IMR-90 (cell line): ENCODE measurements at regions not wholly inside any gene's neighbourhood (a gene's known extent, or its start where the extent isn't known, plus 50 kb on each side); places are given as distances from the start of the nearest gene placed in this dataset.

Experiments used
- ATAC-seq: fragments of 200-7000 bp; cut with Tn5 transposase; 2 replicates; pipeline ENCODE4 v1.9.1; 2020; ENCODE audit warnings: low read depth, mild to moderate bottlenecking, moderate library complexity
- BruUV-seq: library from RNA; stranded (reverse); fragments of 400-500 nt; replicated peaks from 2 replicates; lab custom pipeline; 2021; lab: Mats Ljungman, UMichigan
- CTCF ChIA-PET: fragments of 300-600 bp; formaldehyde crosslinking; extraction: SDS; loops from one replicate; lab custom pipeline; 2021; ENCODE audit warnings: antibody characterized with exemption; lab: Yijun Ruan, JAX
- POLR2A ChIA-PET: fragments of 300-600 bp; sonication (Branson Sonifier 250); formaldehyde crosslinking; loops from one replicate; lab custom pipeline; 2022; ENCODE audit warnings: antibody characterized with exemption; ENCODE audit not compliant: unreplicated experiment; lab: Charles Lee
- DNase-seq: peaks from one replicate; pipeline ENCODE4 v3.0.0; 2013
- H2AFZ ChIP-seq: replicated peaks from 2 replicates; pipeline ENCODE3; 2013; ENCODE audit warnings: low read length, mild to moderate bottlenecking; ENCODE audit not compliant: poor library complexity
- H2AK5ac ChIP-seq: 2 replicates; pipeline ENCODE4 v1.6.1; 2013; ENCODE audit warnings: low read depth, low read length, inconsistent platforms
- H2AK9ac ChIP-seq: replicated peaks from 2 replicates; pipeline ENCODE3; 2013; ENCODE audit warnings: mild to moderate bottlenecking, low read depth, low read length, moderate library complexity; ENCODE audit not compliant: poor library complexity
- H2BK120ac ChIP-seq: 2 replicates; pipeline ENCODE4 v1.6.1; 2013; ENCODE audit warnings: low read depth, low read length, inconsistent platforms
- H2BK15ac ChIP-seq: 3 replicates; pipeline ENCODE4 v1.6.1; 2013; ENCODE audit warnings: low read depth, low read length, inconsistent platforms
- H2BK20ac ChIP-seq: 2 replicates; pipeline ENCODE4 v1.6.1; 2013; ENCODE audit warnings: low read depth, mild to moderate bottlenecking, inconsistent platforms, low read length, moderate library complexity
- H2BK5ac ChIP-seq: 2 replicates; pipeline ENCODE4 v1.6.1; 2013; ENCODE audit warnings: mild to moderate bottlenecking, low read depth, low read length, inconsistent platforms; ENCODE audit not compliant: poor library complexity, severe bottlenecking
- H3K14ac ChIP-seq: replicated peaks from 2 replicates; pipeline ENCODE4 v1.6.1; 2013; ENCODE audit warnings: low read depth, low read length, inconsistent platforms
- H3K18ac ChIP-seq: 2 replicates; pipeline ENCODE4 v1.6.1; 2013; ENCODE audit warnings: low read depth, low read length, control low read depth
- H3K23ac ChIP-seq: 2 replicates; pipeline ENCODE4 v1.6.1; 2013; ENCODE audit warnings: low read depth, low read length, inconsistent platforms
- H3K27ac ChIP-seq: 2 replicates; pipeline ENCODE4 v1.5.1; 2013; ENCODE audit warnings: mild to moderate bottlenecking, control low read depth, low read length; ENCODE audit not compliant: insufficient read depth
- H3K27me3 ChIP-seq: 2 replicates; pipeline ENCODE4 v1.6.1; 2013; ENCODE audit warnings: low read length; ENCODE audit not compliant: control insufficient read depth, insufficient read depth
- H3K36me3 ChIP-seq: 2 replicates; pipeline ENCODE4 v1.6.1; 2013; ENCODE audit warnings: low read length, mixed read lengths; ENCODE audit not compliant: control insufficient read depth, insufficient read depth
- H3K4ac ChIP-seq: 2 replicates; pipeline ENCODE4 v1.6.1; 2013; ENCODE audit warnings: low read depth, low read length, inconsistent platforms
- H3K4me1 ChIP-seq: 2 replicates; pipeline ENCODE4 v1.6.1; 2013; ENCODE audit warnings: low read length, mixed read lengths; ENCODE audit not compliant: control insufficient read depth, insufficient read depth
- H3K4me2 ChIP-seq: 2 replicates; pipeline ENCODE4 v1.6.1; 2013; ENCODE audit warnings: low read depth, mild to moderate bottlenecking, control low read depth, low read length, moderate library complexity
- H3K4me3 ChIP-seq: 2 replicates; pipeline ENCODE4 v1.5.1; 2013; ENCODE audit warnings: low read depth, mild to moderate bottlenecking, control low read depth, low read length, moderate library complexity; ENCODE audit not compliant: insufficient read depth
- H3K56ac ChIP-seq: 2 replicates; pipeline ENCODE4 v1.6.1; 2013; ENCODE audit warnings: low read length, inconsistent platforms; ENCODE audit not compliant: insufficient read depth; ENCODE audit errors: extremely low read depth
- H3K79me1 ChIP-seq, 2 experiments: 2 replicates each; pipeline ENCODE4 v1.6.1; 2013; ENCODE audit warnings: low read length in 2 of 2, inconsistent platforms in 1 of 2, low read depth in 1 of 2
- H3K9ac ChIP-seq: 2 replicates; pipeline ENCODE4 v1.6.1; 2013; ENCODE audit warnings: low read depth, low read length, control low read depth
- H3K9me1 ChIP-seq: 2 replicates; pipeline ENCODE4 v1.6.1; 2013; ENCODE audit warnings: low read length, inconsistent platforms; ENCODE audit not compliant: insufficient read depth
- H3K9me3 ChIP-seq: 2 replicates; pipeline ENCODE4 v1.6.1; 2013; ENCODE audit warnings: low read length; ENCODE audit not compliant: control insufficient read depth, insufficient read depth
- H4K20me1 ChIP-seq: 2 replicates; pipeline ENCODE4 v1.6.1; 2013; ENCODE audit warnings: low read length, inconsistent platforms; ENCODE audit not compliant: insufficient read depth
- H4K5ac ChIP-seq: 2 replicates; pipeline ENCODE4 v1.6.1; 2013; ENCODE audit warnings: mild to moderate bottlenecking, low read depth, low read length, control low read depth
- H4K8ac ChIP-seq, 2 experiments: 2 replicates each; pipeline ENCODE4 v1.6.1; 2013; ENCODE audit warnings: low read depth in 2 of 2, low read length in 2 of 2, control low read depth in 1 of 2, inconsistent platforms in 1 of 2
- H4K91ac ChIP-seq: 2 replicates; pipeline ENCODE4 v1.6.1; 2013; ENCODE audit warnings: low read depth, low read length, inconsistent platforms; ENCODE audit not compliant: insufficient read depth
- FOS ChIP-seq: fragments of 150-350 bp; IDR thresholded peaks from 2 replicates; pipeline ENCODE4 v1.6.1; 2016; ENCODE audit warnings: low read depth, low read length
- RCOR1 ChIP-seq: IDR thresholded peaks from 2 replicates; pipeline ENCODE4 v1.6.1; 2012; ENCODE audit warnings: mild to moderate bottlenecking, low read length, improper control_type of control experiment; ENCODE audit not compliant: insufficient replicate concordance
- RFX5 ChIP-seq: IDR thresholded peaks from 2 replicates; pipeline ENCODE4 v1.8.0; 2012; ENCODE audit warnings: low read depth, mild to moderate bottlenecking, low read length, moderate library complexity
- WGBS, 2 experiments: methylation state at CpG; one replicate each; pipeline versions ENCODE4 v1.1.5 to v1.1.7; 2013; ENCODE audit warnings: missing lambda C conversion rate in 2 of 2; ENCODE audit not compliant: insufficient read length in 1 of 2; ENCODE audit errors: extremely low coverage in 2 of 2; 5-methylcytosine and 5-hydroxymethylcytosine counted together
- dilution Hi-C: fragments of 300-500 bp; cut with HindIII; formaldehyde crosslinking; loops from one replicate; pipeline ENCODE4 v1.14.3; 2018; ENCODE audit warnings: low sequenced_read_pairs; ENCODE audit not compliant: unreplicated experiment
- in situ Hi-C: fragments of 300-500 bp; cut with MboI; formaldehyde crosslinking; loops from 3 replicates; pipeline ENCODE4 v1.14.3; 2019; ENCODE audit warnings: low sequenced_read_pairs, inconsistent platforms, mixed read lengths
- intact Hi-C: fragments of 100-400 bp; cut with micrococcal nuclease; formaldehyde crosslinking; loops from 2 replicates; pipeline ENCODE4 v1.10.0; 2022

GRCh38 chr19:29318581-29318980 is 105.6 kb upstream of the UQCRFS1 start:
- no peak overlapping the region for H3K14ac ChIP-seq
- no peak overlapping the region for H2BK15ac ChIP-seq
- no peak overlapping the region for H3K23ac ChIP-seq
- H3K9ac ChIP-seq, result no peak overlapping the region
- H2AK9ac ChIP-seq, result no peak overlapping the region
- H2BK120ac ChIP-seq, result no peak overlapping the region
- BruUV-seq, result no TSS peak
- dilution Hi-C loops, result no loop called here
- no peak overlapping the region for H2BK20ac ChIP-seq
- ChIA-PET POLR2A (no interaction called here), CTCF (no interaction called here)
- no peaks in the 10 kb centered on the region for H3K36me3 ChIP-seq
- H3K18ac ChIP-seq, result no peak overlapping the region
- no peak overlapping the region for H3K4me2 ChIP-seq
- no peak overlapping the region for H2AFZ ChIP-seq
- no peaks in the 10 kb centered on the region for H3K27me3 ChIP-seq
- H3K79me1 ChIP-seq, result no peaks in the 10 kb centered on the region
- no peak overlapping the region for H3K4me3 ChIP-seq
- H3K56ac ChIP-seq, result no peak overlapping the region
- ATAC-seq (no peak), DNase-seq (no peak)
- TF ChIP-seq FOS (no peak), RCOR1 (no peak), RFX5 (no peak)
- no peak overlapping the region for H4K8ac ChIP-seq
- H4K5ac ChIP-seq, result no peak overlapping the region
- H3K27ac ChIP-seq, result no peak overlapping the region
- in situ Hi-C loops, result no loop called here
- no peak overlapping the region for H4K91ac ChIP-seq
- no peaks in the 10 kb centered on the region for H4K20me1 ChIP-seq
- no CpG with 5 or more reads among the region's 6 CpGs for WGBS, 2 experiments
- H3K9me3 ChIP-seq, result peaks cover 7% of the 10 kb centered on the region; the same call in 1 of the 2 replicates
- H3K4me1 ChIP-seq, result no peaks in the 10 kb centered on the region
- H2BK5ac ChIP-seq, result no peak overlapping the region
- intact Hi-C loops, result no loop called here
- H3K9me1 ChIP-seq, result no peaks in the 10 kb centered on the region
- H2AK5ac ChIP-seq, result no peak overlapping the region
- no peak overlapping the region for H3K4ac ChIP-seq
